Smooth muscle cell of the brain vasculature (primary cell): ENCODE measurements at regions not wholly inside any gene's neighbourhood (a gene's known extent, or its start where the extent isn't known, plus 50 kb on each side); places are given as distances from the start of the nearest gene placed in this dataset.

Experiments used
- DNase-seq: peaks from one replicate; pipeline ENCODE4 v3.0.0-alpha.2; 2012; ENCODE audit warnings: low read depth, low spot score

DNA sequence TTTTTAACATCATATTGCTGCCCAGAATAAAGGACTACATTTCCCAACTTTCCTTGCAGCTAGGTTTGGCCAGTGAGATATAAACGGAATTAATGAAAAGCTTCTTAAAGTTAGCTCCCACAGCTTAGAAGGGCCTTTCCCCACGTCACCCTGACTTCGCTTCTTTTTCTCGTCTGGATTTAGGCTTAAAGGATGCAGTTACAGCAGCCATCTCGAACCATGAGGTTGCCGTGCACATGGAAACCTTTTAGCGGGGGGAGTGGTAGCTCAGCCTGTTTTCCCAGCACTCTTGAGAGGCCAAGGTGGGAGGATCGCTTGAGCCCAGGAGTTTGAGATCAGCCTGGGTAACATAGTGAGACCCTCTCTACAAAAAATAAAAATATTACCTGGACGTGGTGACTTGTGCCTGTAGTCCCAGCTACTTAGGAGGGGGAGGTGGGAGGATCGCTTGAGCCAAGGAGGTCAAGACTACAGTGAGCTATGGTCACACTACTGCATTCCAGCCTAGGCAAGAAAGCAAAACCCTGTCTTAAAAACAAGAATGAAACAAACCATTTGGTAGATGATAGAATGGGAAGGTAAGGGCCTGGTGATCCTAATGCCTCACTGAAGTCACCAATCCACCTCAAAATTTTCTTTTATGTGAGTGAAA is 64.3 kb upstream of the C1GALT1 start:
- no peak for DNase-seq

- no peak for DNase-seq
These were observed 63.5 kb upstream of the C1GALT1 start for GRCh38 chr7:7118822-7119221.

DNA sequence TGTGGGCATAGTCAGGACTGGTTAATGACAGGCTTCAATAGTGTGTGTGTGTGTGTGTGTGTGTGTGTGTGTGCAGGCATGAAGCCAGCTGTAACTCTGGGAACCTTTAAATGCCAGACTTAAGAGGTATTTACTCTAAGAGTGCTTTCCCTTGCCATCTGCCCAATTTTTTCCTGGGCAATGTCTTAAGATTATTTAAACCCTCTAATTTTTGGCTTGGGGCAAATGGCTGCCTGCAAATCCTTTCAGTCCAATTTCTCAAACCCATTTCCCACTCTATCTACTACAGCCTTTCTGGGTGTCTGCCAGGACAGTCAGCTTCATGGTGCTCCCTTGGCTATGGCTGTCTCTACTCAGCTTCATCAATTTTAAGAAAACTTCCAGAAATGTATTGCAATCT is 62.6 kb upstream of the C1GALT1 start:
- no peak for DNase-seq

DNA sequence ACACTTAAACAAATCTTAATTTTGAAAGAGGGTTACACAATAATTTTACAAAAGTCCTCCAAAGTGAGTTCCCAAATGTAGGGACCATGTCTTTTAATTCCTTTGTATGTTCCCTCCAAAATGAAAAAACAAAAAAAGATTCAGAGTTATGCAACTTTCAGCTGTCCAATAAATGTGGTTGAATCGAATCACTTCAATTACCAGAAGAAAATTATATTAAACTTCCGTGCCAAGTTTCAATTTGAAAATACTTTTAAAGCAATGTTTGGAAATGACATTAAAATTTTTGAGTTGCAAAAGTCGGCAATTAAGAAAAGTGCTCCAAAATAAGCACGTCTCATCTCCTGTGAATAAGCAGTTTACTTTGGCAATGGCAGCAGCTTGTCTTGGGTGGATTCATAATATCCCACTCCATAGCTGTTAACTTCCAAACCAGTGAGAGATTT is 60.3 kb upstream of the C1GALT1 start:
- no peak for DNase-seq

- no peak for DNase-seq
These were observed 59.6 kb upstream of the C1GALT1 start for GRCh38 chr7:7122701-7123281.

DNA sequence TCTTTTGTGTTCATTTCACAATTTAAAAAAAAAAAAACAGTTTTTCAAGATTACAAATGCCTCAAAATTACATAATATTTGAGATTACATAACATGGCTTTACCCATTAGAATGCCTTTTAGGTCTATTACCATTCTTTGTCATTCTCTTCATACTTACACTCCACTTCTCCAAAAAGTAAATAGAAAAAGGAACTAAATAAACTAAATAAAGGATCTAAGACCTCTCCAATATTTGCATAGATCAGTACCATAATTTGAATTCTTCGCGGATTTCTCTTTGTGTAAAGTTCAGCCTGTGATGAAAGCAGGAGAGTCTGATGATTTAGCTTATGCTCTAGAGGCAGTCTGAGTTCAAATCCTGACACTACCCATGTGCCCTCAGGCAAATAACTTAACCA is 56.4 kb upstream of the C1GALT1 start:
- DNase-seq, result no peak

DNA sequence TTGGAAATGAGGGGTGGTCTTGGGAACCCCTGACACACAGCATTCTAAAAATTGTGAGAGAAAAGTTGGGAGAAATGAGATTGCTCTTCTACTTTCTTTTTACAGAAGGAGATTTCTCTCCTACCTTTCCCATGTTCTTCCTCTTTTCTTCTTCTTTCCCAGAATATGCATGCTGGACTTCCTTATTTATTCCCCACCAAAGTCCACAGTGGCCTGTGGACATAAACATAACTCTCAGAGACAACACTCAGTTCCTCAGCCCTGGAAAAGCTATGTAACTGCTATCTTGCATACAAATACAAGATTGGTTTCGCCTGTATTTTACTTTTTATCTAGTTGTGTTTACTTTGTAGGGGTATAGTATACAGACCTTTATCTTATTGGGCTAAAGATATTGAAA is 54.6 kb upstream of the C1GALT1 start:
- no peak for DNase-seq

GRCh38 chr7:7129381-7129780 is 53.0 kb upstream of the C1GALT1 start:
- DNase-seq, result no peak

DNA sequence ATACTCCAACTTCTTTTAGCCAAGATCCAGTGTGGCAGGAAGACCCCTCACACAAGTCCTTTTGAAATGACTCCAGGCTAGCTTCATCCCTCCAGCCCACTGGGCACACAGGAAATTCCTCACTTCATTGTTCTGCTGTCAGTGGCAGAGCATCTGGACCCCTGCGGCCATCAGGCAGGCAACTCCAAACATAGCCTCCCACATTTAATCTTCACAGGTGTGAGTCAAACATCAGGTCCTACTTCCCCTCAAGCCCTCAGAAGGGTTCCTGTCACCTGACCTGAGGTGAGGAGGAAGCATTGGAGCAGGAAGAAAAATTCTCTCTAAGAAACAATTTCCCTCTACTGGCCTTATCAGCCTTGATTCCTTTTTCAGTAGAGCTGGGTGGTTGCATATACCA is 51.1 kb upstream of the C1GALT1 start:
- DNase-seq, result no peak
